ENCODE measurements at regions not wholly inside any gene's neighbourhood (a gene's known extent, or its start where the extent isn't known, plus 50 kb on each side); places are given as distances from the start of the nearest gene placed in this dataset.
"Not testable (repeated sequence)": the region's sequence is repeated elsewhere in the genome, so short reads cannot be mapped to it uniquely, and the experiment has no call there.

GRCh38 chr21:18114810-18115209 lies 129.8 kb upstream of the CHODL start:
- no peak for DNase-seq (ENCODE audit: low read depth in 3 of 3)

DNA sequence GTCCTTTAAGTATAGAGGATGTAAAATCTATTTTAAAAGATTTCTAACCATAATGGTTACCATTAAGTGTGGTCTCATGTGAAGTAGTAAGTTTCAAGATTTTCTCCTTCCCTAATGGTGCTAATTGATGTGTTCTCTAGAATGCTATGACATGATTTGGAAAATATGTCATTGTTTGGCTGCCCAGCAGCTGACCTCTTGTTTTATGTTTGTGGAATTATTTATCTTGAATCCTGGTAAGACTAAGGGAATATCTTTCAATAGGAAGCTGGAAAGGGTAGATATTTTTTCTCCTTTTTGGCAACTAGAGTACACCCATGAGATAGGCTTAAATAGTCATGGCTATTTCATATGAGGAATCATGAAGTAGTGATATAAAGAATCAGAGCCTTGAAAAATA lies 139.8 kb upstream of the CHODL start:
- no peak for DNase-seq (ENCODE audit: low read depth in 3 of 3)

DNA sequence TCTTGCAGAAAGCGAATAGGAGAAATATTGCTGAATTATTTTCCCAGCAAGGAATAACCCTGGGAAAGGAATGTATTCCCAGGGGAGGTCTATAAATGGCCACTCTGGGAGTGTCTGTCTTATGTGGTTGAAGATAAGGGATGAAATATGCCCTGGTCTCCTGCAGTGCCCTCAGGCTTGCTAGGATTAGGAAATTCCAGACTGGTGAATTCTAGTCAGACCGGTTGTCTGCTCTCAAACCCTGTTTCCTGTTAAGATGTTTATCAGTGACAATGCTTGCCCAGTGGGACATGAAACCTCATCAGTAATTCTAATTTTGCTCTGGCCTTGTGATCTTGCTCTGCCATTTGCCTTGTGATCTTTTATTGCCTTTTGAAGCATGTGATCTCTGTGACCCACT lies 148.2 kb upstream of the CHODL start:
- DNase-seq (ENCODE audit: low read depth in 3 of 3) = not testable (repeated sequence)

DNA sequence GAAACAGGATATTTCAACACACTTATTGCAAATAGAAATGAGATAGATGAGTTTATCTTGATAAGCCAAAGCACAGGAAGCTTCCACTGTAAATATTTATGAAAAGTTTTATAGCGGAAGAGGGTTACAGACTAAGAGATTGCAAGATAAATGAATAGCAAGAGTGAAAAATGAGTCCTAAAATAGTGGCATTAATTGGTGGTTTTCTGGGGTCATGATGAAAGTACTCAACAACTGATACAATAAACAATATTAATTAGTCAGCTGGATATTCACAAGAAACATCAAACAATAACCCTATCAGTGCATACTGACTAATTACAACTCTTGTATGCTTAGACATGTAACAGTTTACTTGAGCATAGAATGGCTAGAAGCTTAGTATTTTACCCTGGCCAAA lies 154.8 kb upstream of the CHODL start:
- no peak for DNase-seq (ENCODE audit: low read depth in 3 of 3)

- no peak for DNase-seq (ENCODE audit: low read depth in 3 of 3)
Observed at GRCh38 chr21:18070392-18070791, 174.2 kb upstream of the CHODL start.

DNA sequence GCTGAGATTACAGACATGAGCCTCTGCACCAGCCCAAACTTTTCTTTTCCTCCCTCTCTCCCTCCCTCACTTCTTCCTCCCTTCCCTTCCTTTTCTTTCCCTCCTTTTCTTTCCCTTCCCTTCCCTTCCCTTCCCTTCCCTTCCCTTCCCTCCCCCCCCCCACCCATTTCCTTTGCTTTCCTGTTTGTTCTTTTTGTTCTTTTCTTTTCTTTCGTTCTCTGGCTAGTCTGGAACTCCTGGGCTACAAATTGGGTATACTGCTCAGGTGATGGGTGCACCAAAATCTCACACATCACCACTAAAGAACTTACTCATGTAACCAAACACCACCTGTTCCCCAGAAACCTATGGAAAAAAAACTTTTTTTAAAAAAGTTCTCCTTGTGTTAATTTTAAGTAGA lies 174.8 kb upstream of the CHODL start:
- no peak for DNase-seq (ENCODE audit: low read depth in 3 of 3)

DNA sequence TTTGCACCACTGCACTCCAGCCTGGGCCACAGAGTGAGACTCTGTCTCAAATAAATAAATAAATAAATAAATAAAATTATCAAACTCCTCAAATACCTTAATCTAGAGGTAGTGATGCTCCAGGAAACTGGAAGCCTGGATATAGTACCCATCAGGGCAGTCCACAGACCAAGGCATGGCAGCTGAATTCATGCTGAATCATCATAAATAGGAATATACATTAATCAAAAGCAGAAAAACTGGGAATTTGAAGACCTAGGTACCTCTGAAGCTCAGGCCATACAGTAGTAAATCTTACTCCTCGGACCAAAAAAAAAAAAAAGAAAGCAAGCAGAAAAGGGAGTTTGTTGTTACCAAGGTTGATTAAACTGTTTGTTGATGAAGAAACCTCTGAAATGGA lies 184.2 kb upstream of the CHODL start:
- DNase-seq (ENCODE audit: low read depth in 3 of 3) = no peak

DNA sequence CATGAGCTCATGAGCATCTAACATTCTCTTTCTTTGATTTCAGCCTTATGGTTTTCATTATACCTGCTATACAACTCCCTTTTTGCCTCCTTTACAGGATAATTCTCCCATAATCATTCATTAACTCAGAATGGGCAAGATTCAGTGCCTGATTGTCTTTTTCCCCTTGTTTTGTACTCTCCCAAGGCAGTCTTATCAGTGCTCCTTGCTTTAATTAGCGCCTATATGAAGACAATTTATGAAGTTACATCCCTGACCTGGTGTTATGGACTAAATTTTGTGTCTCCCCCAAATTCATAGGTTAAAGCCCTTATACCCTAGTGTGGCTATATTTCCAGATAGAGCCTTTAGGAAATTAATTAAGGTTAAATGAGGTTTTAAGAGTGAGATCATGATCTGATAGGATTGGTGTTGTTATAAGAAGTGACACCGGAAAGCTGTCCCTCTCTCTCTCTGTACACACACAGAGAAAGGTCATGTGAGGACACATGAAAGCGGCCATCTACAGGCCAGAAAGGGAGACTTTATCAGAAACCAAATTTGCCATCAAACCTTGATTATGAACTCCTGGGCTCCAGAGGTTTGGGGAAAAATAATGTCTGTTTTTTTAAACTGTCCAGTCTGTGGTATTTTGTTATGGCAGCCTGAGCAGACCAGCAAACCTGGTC lies 185.8 kb upstream of the CHODL start:
- DNase-seq (ENCODE audit: low read depth in 3 of 3) = no peak

- DNase-seq (ENCODE audit: low read depth in 3 of 3) = no peak
Observed at GRCh38 chr21:18053151-18053550, 191.5 kb upstream of the CHODL start.

DNA sequence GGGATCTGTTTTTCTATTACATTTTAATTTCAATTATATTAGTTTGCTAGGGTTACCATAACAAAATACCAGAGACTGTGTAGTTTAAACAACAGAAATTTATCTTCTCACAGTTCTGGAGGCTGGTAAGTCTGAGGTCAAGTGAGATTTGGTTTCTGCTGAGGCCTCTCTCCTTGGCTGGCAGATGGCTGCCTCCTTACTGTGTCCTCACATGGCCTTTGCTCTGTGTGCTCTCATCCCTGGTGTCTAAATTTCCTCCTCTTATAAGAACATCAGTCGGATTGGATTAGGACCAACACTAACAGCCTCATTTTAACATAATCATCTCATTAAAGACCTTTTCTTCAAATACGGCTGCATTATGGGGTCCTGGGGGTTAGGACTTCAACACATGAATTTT lies 195.2 kb upstream of the CHODL start:
- no peak for DNase-seq (ENCODE audit: low read depth in 3 of 3)

GRCh38 chr21:18041012-18041411 lies 203.6 kb upstream of the CHODL start:
- DNase-seq (ENCODE audit: low read depth in 3 of 3) = no peak

DNA sequence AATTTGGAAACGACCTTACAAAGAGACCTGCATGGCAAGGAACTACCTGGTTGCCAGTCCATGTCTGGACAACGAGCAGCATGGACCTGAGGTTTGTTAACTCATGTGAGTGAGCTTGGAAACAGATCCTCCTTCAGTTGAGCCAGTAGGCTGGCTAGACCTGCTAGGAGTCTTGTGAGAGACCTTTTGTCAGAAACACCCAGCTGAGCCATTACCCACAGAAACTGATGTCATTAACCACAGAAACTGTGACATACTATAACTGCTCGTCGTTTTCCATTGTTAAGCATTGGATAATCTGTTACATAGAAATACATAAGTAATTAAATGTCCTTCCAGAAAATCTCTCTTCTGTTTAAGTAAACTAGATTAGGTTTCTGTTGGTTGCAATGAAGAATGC lies 211.1 kb upstream of the C21orf91 start:
- no peak for DNase-seq (ENCODE audit: low read depth in 3 of 3)

- DNase-seq (ENCODE audit: low read depth in 3 of 3) = no peak
Observed at GRCh38 chr21:18026359-18026758, 207.2 kb upstream of the C21orf91 start.

DNA sequence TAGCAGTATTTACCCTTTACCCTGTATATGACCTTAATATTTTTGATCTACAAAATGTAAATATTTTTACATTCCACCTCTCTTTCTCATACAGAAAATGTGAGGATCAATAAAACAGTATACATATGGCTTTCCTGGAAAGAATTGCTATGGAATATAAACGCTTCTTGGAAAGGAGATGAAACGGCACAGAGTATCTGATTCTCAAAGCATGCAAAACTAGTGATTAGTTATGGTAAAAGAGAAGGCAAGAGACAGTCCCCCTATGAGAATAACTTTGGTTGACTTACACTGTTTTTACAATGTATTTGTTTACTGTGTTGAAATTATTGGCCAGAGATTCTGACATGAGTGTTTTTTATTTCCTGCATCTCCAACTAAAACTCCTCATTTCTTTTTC lies 204.6 kb upstream of the C21orf91 start:
- no peak for DNase-seq (ENCODE audit: low read depth in 3 of 3)

DNA sequence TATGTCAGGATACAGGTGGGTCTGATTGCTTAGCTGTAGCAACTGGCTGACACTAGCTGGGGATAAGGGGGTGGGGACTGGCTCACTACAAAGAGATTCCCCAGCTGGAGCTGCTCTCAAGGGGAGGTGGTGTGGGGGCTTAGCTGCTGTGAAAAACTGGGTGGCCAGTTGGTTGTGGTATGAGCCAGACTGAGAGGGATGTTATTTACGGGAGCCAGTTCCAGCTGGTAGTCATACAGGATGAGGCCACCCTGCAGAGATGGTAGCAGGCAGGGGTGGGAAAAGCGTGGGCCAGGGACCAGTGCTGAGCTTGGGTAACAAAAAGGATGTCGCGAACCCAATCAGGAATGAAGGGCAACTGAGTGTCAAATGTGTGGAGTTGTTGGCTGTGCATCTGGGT lies 204.0 kb upstream of the C21orf91 start:
- no peak for DNase-seq (ENCODE audit: low read depth in 3 of 3)

DNA sequence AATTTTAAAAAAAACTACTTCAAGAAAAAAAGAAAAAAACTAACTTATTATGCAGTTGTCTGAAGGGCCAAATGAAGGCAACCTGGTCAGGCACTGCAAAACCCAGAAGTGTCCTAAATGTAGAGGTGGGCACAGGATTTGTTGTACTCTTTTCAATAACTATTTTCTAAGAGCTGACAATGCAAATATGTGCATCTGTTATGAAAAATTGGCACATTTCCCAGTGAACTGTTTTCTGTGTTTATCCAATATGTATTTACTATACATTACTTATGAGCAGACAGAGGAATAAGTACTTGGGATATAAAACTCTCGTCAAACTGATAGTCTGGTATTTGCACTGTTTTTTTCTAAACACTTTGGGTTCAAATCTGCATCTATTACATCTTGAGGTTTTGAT lies 188.0 kb upstream of the C21orf91 start:
- DNase-seq (ENCODE audit: low read depth in 3 of 3) = no peak

GRCh38 chr21:18006691-18007090 lies 187.5 kb upstream of the C21orf91 start:
- DNase-seq (ENCODE audit: low read depth in 3 of 3) = no peak

GRCh38 chr21:18002393-18002792 lies 183.2 kb upstream of the C21orf91 start:
- DNase-seq (ENCODE audit: low read depth in 3 of 3) = no peak

GRCh38 chr21:18000981-18001686 lies 182.0 kb upstream of the C21orf91 start:
- no peak for DNase-seq (ENCODE audit: low read depth in 3 of 3)

- DNase-seq (ENCODE audit: low read depth in 3 of 3) = not testable (repeated sequence)
Observed at GRCh38 chr21:17998599-17998998, 179.4 kb upstream of the C21orf91 start.

DNA sequence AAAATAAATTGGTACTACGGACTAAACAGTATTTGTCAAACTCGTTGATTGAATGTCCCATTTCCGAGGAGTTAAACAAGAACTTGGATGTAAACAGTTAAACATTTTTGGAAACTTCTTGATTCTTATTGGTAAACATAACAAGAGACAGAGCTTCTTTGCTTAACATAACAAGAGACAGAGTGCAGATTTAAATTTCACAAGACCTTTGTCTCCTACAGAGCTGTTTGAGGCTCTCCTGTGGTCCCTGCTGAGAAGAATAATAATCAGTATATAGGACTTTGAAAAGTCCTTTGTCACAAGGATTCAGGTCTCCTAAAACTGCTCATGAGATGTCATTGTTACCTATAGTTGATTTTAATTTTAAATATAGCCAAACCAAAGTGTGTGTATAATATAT lies 170.6 kb upstream of the C21orf91 start:
- no peak for DNase-seq (ENCODE audit: low read depth in 3 of 3)

DNA sequence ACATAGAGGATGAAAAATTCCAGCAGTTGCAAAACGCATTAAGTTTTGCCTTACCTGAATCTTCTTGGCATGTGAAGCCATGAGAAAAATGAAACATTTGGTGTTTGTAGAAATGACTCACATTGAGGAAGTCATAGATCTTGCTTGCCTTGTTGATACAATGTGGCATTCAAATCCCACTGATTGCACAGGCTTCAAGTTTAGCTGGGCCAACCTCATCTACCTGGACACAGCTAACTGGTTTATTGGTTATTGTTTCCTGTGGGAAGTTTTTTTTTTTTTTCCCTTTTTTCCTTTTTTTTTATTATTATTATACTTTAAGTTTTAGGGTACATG lies 168.9 kb upstream of the C21orf91 start:
- no peak for DNase-seq (ENCODE audit: low read depth in 3 of 3)

DNA sequence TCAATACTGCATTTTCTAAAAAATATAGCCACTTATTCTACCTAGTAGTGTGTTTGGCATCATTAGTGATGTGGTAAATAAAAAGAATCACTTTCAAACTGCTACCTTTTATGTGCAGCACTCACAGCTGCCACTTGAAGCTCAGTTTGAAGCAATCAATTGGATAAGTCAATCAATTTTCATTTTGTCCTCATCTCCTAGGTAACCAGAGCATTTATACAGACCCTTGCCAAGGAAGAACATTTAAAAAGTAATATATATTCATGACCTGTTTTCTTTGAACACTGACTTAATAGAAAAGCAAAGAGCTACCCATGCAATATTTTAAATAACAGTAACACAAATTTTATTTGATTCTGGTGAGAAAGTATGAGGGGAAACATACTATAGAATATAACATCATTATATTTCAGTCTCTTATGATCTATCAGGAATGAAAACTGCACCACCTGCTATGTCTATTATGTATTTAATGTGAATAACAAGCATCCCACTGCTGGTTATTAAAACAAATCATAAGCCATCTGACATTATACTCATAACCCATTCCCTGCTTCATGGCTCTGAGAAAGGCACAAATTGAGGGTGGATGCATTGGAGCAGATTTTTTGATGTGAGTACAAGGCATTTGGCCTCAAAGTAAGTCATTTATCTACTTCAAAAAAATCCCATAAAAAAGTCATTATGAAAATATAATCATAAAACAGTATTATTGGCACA lies 168.4 kb upstream of the C21orf91 start:
- DNase-seq (ENCODE audit: low read depth in 3 of 3) = no peak
